ENCODE measurements at regions not wholly inside any gene's neighbourhood (a gene's known extent, or its start where the extent isn't known, plus 50 kb on each side); places are given as distances from the start of the nearest gene placed in this dataset.

GRCh38 chr14:42947991-42948390, 1341.3 kb downstream of the LRFN5 start:
- H3K4me2 ChIP-seq (ENCODE audit: low read length), result no peak overlapping the region
- no peaks in the 10 kb centered on the region for H3K36me3 ChIP-seq (ENCODE audit: control insufficient read depth, low read length)
- H3K9me2 ChIP-seq (replicated peaks; ENCODE audit: control insufficient read depth, low read length), result no peaks in the 10 kb centered on the region
- no peak overlapping the region for H3K27ac ChIP-seq (ENCODE audit: low read depth, low read length)
- no peaks in the 10 kb centered on the region for H4K20me1 ChIP-seq (ENCODE audit: control insufficient read depth, insufficient read depth, low read depth, low read length)
- TF ChIP-seq EZH2phosphoT487 (IDR thresholded peaks at IDR 0.05; ENCODE audit: borderline replicate concordance, low read length) (no peak), CTCF (IDR thresholded peaks at IDR 0.05; ENCODE audit: low read depth, low read length, poor library complexity, severe bottlenecking) (no peak)
- no peaks in the 10 kb centered on the region for H3K79me2 ChIP-seq (ENCODE audit: control insufficient read depth, low read length)
- H3K9me3 ChIP-seq (ENCODE audit: control insufficient read depth, insufficient read depth, low read length), result peaks cover 2% of the 10 kb centered on the region; the same call in 1 of the 2 replicates
- no peaks in the 10 kb centered on the region for H3F3A ChIP-seq (ENCODE audit: control insufficient read depth, insufficient read depth)
- H3K4me1 ChIP-seq (ENCODE audit: control insufficient read depth, low read length), result no peaks in the 10 kb centered on the region
- no peaks in the 10 kb centered on the region for H3K27me3 ChIP-seq (ENCODE audit: control insufficient read depth, low read length)
- no peak overlapping the region for H3K4me3 ChIP-seq (ENCODE audit: low read length)

- Histone ChIP-seq H3K27me3 (ENCODE audit: control insufficient read depth, low read length) (no peaks in the 10 kb centered on the region), H3K36me3 (ENCODE audit: control insufficient read depth, low read length) (no peaks in the 10 kb centered on the region), H4K20me1 (ENCODE audit: control insufficient read depth, insufficient read depth, low read depth, low read length) (no peaks in the 10 kb centered on the region), H3K9me2 (replicated peaks; ENCODE audit: control insufficient read depth, low read length) (no peaks in the 10 kb centered on the region), H3F3A (ENCODE audit: control insufficient read depth, insufficient read depth) (no peaks in the 10 kb centered on the region), H3K9me3 (ENCODE audit: control insufficient read depth, insufficient read depth, low read length) (peaks cover 2% of the 10 kb centered on the region; the same call in 1 of the 2 replicates), H3K4me3 (ENCODE audit: low read length) (no peak overlapping the region), H3K4me2 (ENCODE audit: low read length) (no peak overlapping the region), H3K4me1 (ENCODE audit: control insufficient read depth, low read length) (no peaks in the 10 kb centered on the region), H3K27ac (ENCODE audit: low read depth, low read length) (no peak overlapping the region), H3K79me2 (ENCODE audit: control insufficient read depth, low read length) (no peaks in the 10 kb centered on the region)
- TF ChIP-seq EZH2phosphoT487 (IDR thresholded peaks at IDR 0.05; ENCODE audit: borderline replicate concordance, low read length), result no peak
- no peak for TF ChIP-seq CTCF (IDR thresholded peaks at IDR 0.05; ENCODE audit: low read depth, low read length, poor library complexity, severe bottlenecking)
These were observed 1337.6 kb downstream of the LRFN5 start for GRCh38 chr14:42944284-42944683.

- no peak overlapping the region for H3K4me2 ChIP-seq (ENCODE audit: low read length)
- H3K79me2 ChIP-seq (ENCODE audit: control insufficient read depth, low read length), result no peaks in the 10 kb centered on the region
- no peaks in the 10 kb centered on the region for H3K27me3 ChIP-seq (ENCODE audit: control insufficient read depth, low read length)
- H3K4me1 ChIP-seq (ENCODE audit: control insufficient read depth, low read length), result no peaks in the 10 kb centered on the region
- no peaks in the 10 kb centered on the region for H3K9me2 ChIP-seq (replicated peaks; ENCODE audit: control insufficient read depth, low read length)
- H4K20me1 ChIP-seq (ENCODE audit: control insufficient read depth, insufficient read depth, low read depth, low read length), result no peaks in the 10 kb centered on the region
- no peak overlapping the region for H3K4me3 ChIP-seq (ENCODE audit: low read length)
- TF ChIP-seq CTCF (IDR thresholded peaks at IDR 0.05; ENCODE audit: low read depth, low read length, poor library complexity, severe bottlenecking) (no peak), EZH2phosphoT487 (IDR thresholded peaks at IDR 0.05; ENCODE audit: borderline replicate concordance, low read length) (no peak)
- no peaks in the 10 kb centered on the region; the same call in 1 of the 2 replicates for H3K9me3 ChIP-seq (ENCODE audit: control insufficient read depth, insufficient read depth, low read length)
- no peak overlapping the region for H3K27ac ChIP-seq (ENCODE audit: low read depth, low read length)
- H3K36me3 ChIP-seq (ENCODE audit: control insufficient read depth, low read length), result no peaks in the 10 kb centered on the region
- H3F3A ChIP-seq (ENCODE audit: control insufficient read depth, insufficient read depth), result no peaks in the 10 kb centered on the region
These were observed 1324.6 kb downstream of the LRFN5 start for GRCh38 chr14:42931308-42931707.
